DND-41 (cell line): ENCODE measurements at regions not wholly inside any gene's neighbourhood (a gene's known extent, or its start where the extent isn't known, plus 50 kb on each side); places are given as distances from the start of the nearest gene placed in this dataset.

Source experiments
- ATAC-seq: fragments of 200-7000 bp; cut with Tn5 transposase; 3 replicates; pipeline ENCODE4 v1.9.1; 2021; ENCODE audit warnings: low read depth; ENCODE audit not compliant: insufficient read depth
- DNase-seq: peaks from one replicate; pipeline ENCODE4 v3.0.0-alpha.2; 2020
- H2AFZ ChIP-seq: 2 replicates; pipeline ENCODE4 v1.6.0; 2012; ENCODE audit warnings: low read depth, low read length
- H3K27ac ChIP-seq: 2 replicates; pipeline ENCODE4 v1.5.1; 2012; ENCODE audit warnings: low read length, inconsistent platforms
- H3K27me3 ChIP-seq: fragments of 200-600 bp; sonication (generic); 2 replicates; pipeline ENCODE4 v1.6.0; 2012; ENCODE audit warnings: low read length, mild to moderate bottlenecking, inconsistent platforms; ENCODE audit not compliant: insufficient read depth, poor library complexity
- H3K36me3 ChIP-seq: 2 replicates; pipeline ENCODE4 v1.5.1; 2012; ENCODE audit warnings: low read length, inconsistent platforms; ENCODE audit not compliant: insufficient read depth
- H3K4me1 ChIP-seq: 2 replicates; pipeline ENCODE4 v1.5.1; 2012; ENCODE audit warnings: mild to moderate bottlenecking, low read length; ENCODE audit not compliant: insufficient read depth
- H3K4me2 ChIP-seq: 2 replicates; pipeline ENCODE4 v1.6.0; 2012; ENCODE audit warnings: mild to moderate bottlenecking, moderate library complexity, low read length, inconsistent platforms; ENCODE audit not compliant: insufficient read depth
- H3K4me3 ChIP-seq, 2 experiments: fragments of 200-600 bp in 1 of 2; shearing (Covaris generic) in 1 of 2; 2 replicates each; pipeline ENCODE4 v1.5.1; 2012 to 2016; ENCODE audit warnings: inconsistent platforms in 2 of 2, low read length in 2 of 2, mild to moderate bottlenecking in 2 of 2, low read depth in 1 of 2, moderate library complexity in 1 of 2
- H3K79me2 ChIP-seq: 2 replicates; pipeline ENCODE4 v1.6.0; 2012; ENCODE audit warnings: low read length, inconsistent platforms; ENCODE audit not compliant: insufficient read depth
- H3K9ac ChIP-seq: 2 replicates; pipeline ENCODE4 v1.6.0; 2012; ENCODE audit warnings: low read depth, mild to moderate bottlenecking, inconsistent platforms, low read length, moderate library complexity
- H3K9me3 ChIP-seq: 2 replicates; pipeline ENCODE4 v1.5.1; 2012; ENCODE audit warnings: low read length, moderate library complexity, mild to moderate bottlenecking, inconsistent platforms; ENCODE audit not compliant: insufficient read depth, severe bottlenecking
- H4K20me1 ChIP-seq: 2 replicates; pipeline ENCODE4 v1.6.0; 2012; ENCODE audit warnings: low read length; ENCODE audit not compliant: insufficient read depth
- CTCF ChIP-seq: IDR thresholded peaks from 2 replicates; pipeline ENCODE4 v1.5.1; 2012; ENCODE audit warnings: borderline replicate concordance, low read length, moderate library complexity, mild to moderate bottlenecking; ENCODE audit not compliant: poor library complexity, severe bottlenecking; ENCODE audit errors: extremely low read depth
- EZH2 ChIP-seq: IDR thresholded peaks from 3 replicates; pipeline ENCODE4 v1.6.1; 2012; ENCODE audit warnings: borderline replicate concordance, low read depth, mild to moderate bottlenecking, moderate library complexity, low read length, inconsistent platforms; ENCODE audit not compliant: severe bottlenecking

GRCh38 chr5:83776437-83777031, 55.9 kb upstream of the HAPLN1 start:
- H3K79me2 ChIP-seq, result no peaks in the 10 kb centered on the region
- H3K4me2 ChIP-seq, result no peak overlapping the region
- no peaks in the 10 kb centered on the region for H3K36me3 ChIP-seq
- H3K9me3 ChIP-seq, result no peaks in the 10 kb centered on the region
- no peak overlapping the region for H3K27ac ChIP-seq
- no peak for TF ChIP-seq CTCF
- no peak for TF ChIP-seq EZH2
- no peak overlapping the region for H3K9ac ChIP-seq
- H3K4me1 ChIP-seq, result no peaks in the 10 kb centered on the region
- no peak for ATAC-seq
- no peaks in the 10 kb centered on the region for H3K27me3 ChIP-seq
- no peak for DNase-seq
- no peak overlapping the region for H2AFZ ChIP-seq
- H3K4me3 ChIP-seq, result no peak overlapping the region
- H4K20me1 ChIP-seq, result no peaks in the 10 kb centered on the region
